HG03280 (cell line): ENCODE measurements at regions not wholly inside any gene's neighbourhood (a gene's known extent, or its start where the extent isn't known, plus 50 kb on each side); places are given as distances from the start of the nearest gene placed in this dataset.

ENCODE experiments used
- ATAC-seq: cut with Tn5 transposase; IDR thresholded peaks from one replicate; pipeline ENCODE4 v1.9.1; 2021; ENCODE audit warnings: mild to moderate bottlenecking, moderate library complexity; ENCODE audit not compliant: unreplicated experiment

- ATAC-seq = no peak
Observed at GRCh38 chr14:54301359-54301758, 95.4 kb upstream of the CDKN3 start.

- no peak for ATAC-seq
Observed at GRCh38 chr14:54306806-54307205, 90.0 kb upstream of the CDKN3 start.

GRCh38 chr14:54309615-54310014, 87.2 kb upstream of the CDKN3 start:
- no peak for ATAC-seq

GRCh38 chr14:54310151-54310850, 86.5 kb upstream of the CDKN3 start:
- no peak for ATAC-seq

DNA sequence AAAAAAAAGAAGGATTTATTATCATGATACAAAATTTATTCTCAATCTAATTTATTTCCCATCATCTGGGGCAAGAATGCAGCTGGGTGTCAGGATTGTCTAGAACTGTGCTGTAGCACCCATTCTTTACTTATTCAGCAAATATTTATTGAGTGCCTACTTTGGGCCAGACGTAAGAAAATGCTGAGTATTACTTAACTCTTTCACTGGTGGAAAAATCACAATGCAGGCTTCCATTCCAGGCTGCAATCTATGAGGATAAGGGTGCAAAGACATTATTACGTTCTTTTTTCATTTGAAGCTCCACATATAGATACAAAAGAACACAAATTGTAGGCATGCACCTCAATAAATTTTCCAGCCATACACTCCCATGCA, 86.0 kb upstream of the CDKN3 start:
- no peak for ATAC-seq

DNA sequence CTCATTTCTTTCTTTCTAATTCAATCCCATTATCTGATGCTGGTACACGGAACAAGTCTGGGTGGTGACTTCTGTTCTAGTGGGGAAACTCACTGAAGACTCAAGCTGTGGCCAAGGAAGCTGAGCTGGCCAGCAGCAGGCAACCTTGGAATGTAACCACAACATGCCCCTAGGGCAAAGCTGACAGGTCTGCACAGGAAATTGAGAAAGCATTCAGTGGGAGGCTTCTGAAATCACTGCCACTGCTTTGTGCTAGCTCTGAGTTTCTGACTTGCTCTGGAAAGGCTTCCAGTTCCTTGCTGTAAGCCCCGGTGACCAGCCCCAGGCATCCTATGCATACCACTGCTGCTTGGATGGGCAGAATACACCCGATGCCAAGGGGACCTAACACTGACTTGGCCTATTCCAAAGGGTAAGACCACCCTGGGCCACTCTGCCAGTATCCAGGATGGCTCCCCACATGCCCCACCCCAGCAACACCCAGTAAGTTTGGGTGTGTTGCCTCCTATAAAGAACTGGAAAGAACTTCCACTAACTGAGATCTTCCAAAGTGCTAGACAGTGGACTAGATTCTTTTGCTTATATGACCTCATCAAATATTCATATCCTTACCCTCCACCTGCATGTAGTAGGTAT, 84.5 kb upstream of the CDKN3 start:
- no peak for ATAC-seq

GRCh38 chr14:54314365-54315104, 82.3 kb upstream of the CDKN3 start:
- no peak for ATAC-seq

- no peak for ATAC-seq
Observed at GRCh38 chr14:54316652-54317051, 80.2 kb upstream of the CDKN3 start.

DNA sequence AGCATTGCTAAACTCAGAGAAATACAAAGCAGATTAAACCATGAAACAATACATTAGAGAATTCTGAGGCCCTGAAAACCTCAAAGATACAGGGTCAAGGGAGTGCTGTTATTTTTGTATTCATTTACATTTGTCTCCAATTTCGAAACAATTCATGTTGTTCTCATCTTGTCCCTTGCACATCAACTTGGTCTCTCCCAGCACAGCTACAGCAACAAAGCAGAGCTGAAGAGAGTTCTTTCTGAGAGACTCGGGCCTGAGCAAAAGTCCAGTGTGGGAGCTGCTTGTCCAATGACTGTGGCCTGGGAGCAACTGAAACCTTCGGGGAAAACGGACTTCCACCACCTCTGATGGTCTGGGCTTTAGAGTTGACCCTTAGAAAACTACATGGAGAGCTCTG, 79.4 kb upstream of the CDKN3 start:
- no peak for ATAC-seq

DNA sequence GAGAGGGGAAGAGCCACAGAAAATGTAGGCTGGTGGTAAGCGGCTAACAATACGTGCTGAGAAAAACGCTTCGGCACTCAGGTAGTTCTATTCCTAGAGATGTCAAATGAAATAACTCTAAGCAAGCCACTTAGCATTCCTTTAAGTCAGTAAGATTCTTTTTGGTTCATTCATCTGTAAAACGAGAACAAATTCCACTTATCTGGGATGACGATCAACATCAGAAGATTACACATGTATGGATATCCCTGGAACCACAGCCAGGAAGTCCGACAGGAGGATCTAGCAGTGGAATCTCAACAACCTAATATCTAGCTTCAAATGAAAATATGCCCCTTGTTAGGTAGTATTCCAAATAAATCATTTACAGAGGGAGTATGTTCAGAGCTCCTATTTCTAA, 74.6 kb upstream of the CDKN3 start:
- ATAC-seq = no peak

- no peak for ATAC-seq
Observed at GRCh38 chr14:54322701-54323337, 74.0 kb upstream of the CDKN3 start.

GRCh38 chr14:54325766-54326165, 71.0 kb upstream of the CDKN3 start:
- ATAC-seq = no peak

GRCh38 chr14:54329082-54329695, 67.6 kb upstream of the CDKN3 start:
- ATAC-seq = no peak

- no peak for ATAC-seq
Observed at GRCh38 chr14:54330876-54331275, 65.9 kb upstream of the CDKN3 start.

DNA sequence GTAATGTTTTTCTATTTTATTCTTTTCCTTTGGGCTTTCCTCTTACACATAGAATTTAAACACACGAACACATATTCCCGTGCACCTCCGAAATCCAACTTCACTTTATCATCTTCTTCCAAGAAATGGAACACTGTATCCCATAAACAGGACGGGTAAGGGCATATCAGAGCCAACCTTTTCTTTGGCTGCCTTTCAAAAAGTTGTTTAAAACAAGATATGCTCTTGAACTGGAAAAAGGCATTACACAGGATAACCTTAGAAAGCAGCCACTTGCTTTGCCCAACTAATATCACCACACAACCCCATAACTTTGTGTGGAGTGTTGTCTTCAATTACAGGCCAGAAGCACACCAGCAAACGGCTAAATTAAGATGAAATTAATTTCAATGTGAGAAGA, 65.3 kb upstream of the CDKN3 start:
- no peak for ATAC-seq

- ATAC-seq = no peak
Observed at GRCh38 chr14:54332490-54332889, 64.3 kb upstream of the CDKN3 start.

DNA sequence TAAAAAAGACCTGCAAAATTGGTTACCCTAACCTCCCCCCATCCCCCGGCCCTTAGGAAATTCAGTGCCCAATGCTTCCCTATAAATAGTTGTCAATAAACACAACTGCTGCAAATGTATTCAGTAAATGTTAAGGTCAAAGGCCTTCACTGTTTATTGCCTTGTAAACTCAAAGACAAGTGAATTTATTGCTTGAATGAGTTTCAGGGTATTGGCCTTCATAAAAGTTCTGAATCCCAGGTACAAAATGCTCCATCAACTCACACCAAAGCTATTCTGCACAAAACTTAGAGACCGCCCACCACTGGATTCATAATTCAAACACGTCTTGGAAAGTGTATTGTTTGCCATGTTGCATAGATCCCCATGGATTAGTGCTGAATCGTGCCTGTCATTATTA, 63.3 kb upstream of the CDKN3 start:
- no peak for ATAC-seq

DNA sequence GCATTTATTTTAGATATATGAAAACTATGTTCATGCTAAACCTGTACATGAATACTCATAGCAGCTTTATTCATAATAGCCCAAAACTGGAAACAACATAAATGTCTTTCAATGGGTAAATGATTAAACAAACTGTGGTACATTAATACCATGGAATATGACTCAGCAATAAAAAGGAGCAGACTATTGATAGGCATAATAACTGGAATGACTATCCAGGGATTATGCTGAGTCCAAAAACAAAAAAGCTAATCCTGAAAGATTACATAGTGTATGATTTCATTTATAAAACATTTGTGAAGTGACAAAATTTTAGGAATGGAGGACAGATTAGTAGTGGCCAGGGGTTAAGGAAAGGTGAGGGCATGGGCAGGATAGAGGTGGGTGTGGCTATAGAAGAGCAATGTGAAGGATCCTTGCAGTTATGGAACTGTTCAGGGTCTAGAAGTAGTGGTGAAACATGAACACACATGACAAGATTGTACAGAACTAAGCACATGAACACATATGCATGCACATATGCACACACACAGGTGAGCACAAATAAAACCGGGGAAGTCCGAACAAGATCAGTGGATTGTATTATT, 61.1 kb upstream of the CDKN3 start:
- no peak for ATAC-seq

DNA sequence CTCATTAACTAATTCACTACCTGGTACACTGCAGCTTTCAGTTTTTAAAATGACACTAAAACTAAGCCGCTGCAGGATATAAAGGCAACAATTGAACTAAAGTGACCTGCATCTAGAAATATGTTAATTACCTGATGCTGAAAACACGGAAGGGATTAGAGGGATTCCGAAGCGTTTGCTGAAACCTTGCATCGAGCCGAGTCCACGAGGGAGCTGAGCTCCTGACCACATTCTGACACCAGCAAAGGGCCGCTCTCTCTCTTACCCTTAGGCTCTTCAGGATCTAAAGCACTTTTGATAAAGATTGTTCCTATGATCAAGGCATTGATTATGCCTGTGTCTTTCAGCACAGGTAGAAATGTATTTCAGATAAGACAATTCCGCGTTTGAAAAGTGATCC, 59.5 kb upstream of the CDKN3 start:
- ATAC-seq = no peak

DNA sequence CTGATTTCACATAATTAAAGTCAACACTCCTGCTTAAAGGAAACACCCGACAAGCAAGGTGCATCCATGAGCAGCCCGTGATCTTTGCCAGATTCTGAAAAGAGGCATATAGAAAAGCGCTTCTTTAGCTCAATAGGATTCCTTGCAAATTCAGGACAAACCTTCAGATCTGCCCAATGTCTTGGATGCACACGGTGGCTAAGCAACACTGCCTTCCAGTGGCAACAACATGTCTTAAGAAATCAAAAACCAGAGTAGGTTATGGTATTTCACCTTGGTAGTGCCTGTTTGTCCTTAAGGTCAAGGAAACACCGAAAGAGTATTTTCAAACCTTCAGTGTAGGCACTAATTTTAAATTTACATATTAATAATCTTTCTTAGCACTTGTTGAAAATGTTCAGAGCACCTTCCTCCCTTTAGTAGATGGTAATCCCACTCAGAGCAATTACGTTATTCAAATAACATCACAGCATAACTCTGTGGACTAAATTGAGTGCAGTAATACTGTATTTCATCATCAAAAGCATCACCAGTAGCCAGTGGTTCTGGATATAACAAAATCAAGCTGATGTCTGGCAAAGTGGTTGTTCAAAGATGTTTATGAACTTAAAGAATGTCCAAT, 58.0 kb upstream of the CDKN3 start:
- ATAC-seq = no peak

GRCh38 chr14:54339771-54340170, 57.0 kb upstream of the CDKN3 start:
- no peak for ATAC-seq
